CD4-positive, alpha-beta T cell treated with Interferon alpha-2 for 1 hour (primary cell): ENCODE measurements at regions not wholly inside any gene's neighbourhood (a gene's known extent, or its start where the extent isn't known, plus 50 kb on each side); places are given as distances from the start of the nearest gene placed in this dataset.
"Not testable (repeated sequence)": the region's sequence is repeated elsewhere in the genome, so short reads cannot be mapped to it uniquely, and the experiment has no call there.

ENCODE experiments used
- DNase-seq, 2 donors: peaks; one replicate each; pipeline ENCODE4 v3.0.0-alpha.2; 2020 to 2022

GRCh38 chr1:41308520-41308919, 52.7 kb upstream of the FOXO6 start:
- DNase-seq: not testable (repeated sequence)

GRCh38 chr1:41305576-41306363, 55.5 kb upstream of the FOXO6 start:
- peak in 1 of 2 donors; percentile 8 for DNase-seq

GRCh38 chr1:41296506-41296905, 54.4 kb upstream of the SCMH1 start:
- no peak for DNase-seq

GRCh38 chr1:41294216-41294615, 52.1 kb upstream of the SCMH1 start:
- DNase-seq: no peak

- no peak for DNase-seq
Observed at GRCh38 chr1:41293779-41294178, 51.7 kb upstream of the SCMH1 start.
